GM12891 (cell line): ENCODE measurements at regions not wholly inside any gene's neighbourhood (a gene's known extent, or its start where the extent isn't known, plus 50 kb on each side); places are given as distances from the start of the nearest gene placed in this dataset.
"Not testable (repeated sequence)": the region's sequence is repeated elsewhere in the genome, so short reads cannot be mapped to it uniquely, and the experiment has no call there.

Experiments used
- PAX5 ChIP-seq: IDR thresholded peaks from 2 replicates; pipeline ENCODE4 v1.6.1; 2011; ENCODE audit warnings: low read length, moderate library complexity, mild to moderate bottlenecking; ENCODE audit not compliant: insufficient read depth, severe bottlenecking
- POLR2A ChIP-seq: IDR thresholded peaks from 2 replicates; pipeline ENCODE4 v1.6.1; 2011; ENCODE audit warnings: low read depth, low read length, control low read depth
- POLR2AphosphoS5 ChIP-seq: IDR thresholded peaks from 2 replicates; pipeline ENCODE4 v1.6.1; 2011; ENCODE audit warnings: low read depth, low read length, control low read depth
- POU2F2 ChIP-seq: IDR thresholded peaks from 2 replicates; pipeline ENCODE4 v1.6.1; 2011; ENCODE audit warnings: low read depth, mild to moderate bottlenecking, control low read depth, low read length, moderate library complexity
- TAF1 ChIP-seq: IDR thresholded peaks from 2 replicates; pipeline ENCODE4 v1.6.1; 2011; ENCODE audit warnings: low read depth, low read length, control low read depth

DNA sequence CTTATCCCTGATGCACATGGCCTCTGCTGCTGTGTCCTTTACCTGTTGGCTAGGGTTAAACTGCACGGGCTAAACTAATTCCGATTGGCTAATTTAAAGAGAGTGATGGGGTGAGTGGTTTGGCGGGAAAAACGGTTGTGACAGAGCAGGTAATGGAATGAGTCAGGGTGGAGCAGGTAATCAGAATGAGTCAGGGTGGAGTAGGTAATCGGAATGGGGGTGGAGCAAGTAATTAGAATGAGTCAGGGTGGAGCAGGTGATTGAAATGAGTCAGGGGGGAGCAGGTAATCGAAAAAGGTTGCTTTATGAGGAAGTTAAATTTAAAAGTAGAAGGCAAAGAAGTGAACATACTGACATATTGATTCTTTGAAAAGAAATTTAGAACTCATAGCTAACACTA, 185.2 kb downstream of the OTOL1 start:
- TF ChIP-seq POLR2AphosphoS5, POLR2A, TAF1, PAX5, POU2F2: not testable (repeated sequence)
